CD4-positive, alpha-beta memory T cell (primary cell): ENCODE measurements at regions not wholly inside any gene's neighbourhood (a gene's known extent, or its start where the extent isn't known, plus 50 kb on each side); places are given as distances from the start of the nearest gene placed in this dataset.

ENCODE experiments used
- CTCF ChIA-PET: fragments of 350-600 bp; sonication (Branson Sonifier 250); formaldehyde crosslinking; loops from one replicate; lab custom pipeline; 2021; ENCODE audit warnings: inconsistent platforms; ENCODE audit not compliant: partially characterized antibody; lab: Charles Lee
- POLR2A ChIA-PET: fragments of 350-600 bp; sonication (Branson Sonifier 250); formaldehyde crosslinking; loops from one replicate; lab custom pipeline; 2021; ENCODE audit not compliant: partially characterized antibody; lab: Charles Lee
- DNase-seq, 5 donors: peaks; one replicate each; pipeline versions ENCODE4 v3.0.0 to v3.0.0-alpha.2; 2020 to 2022; ENCODE audit warnings: mixed read lengths in 1 of 5
- H3K27ac ChIP-seq: one replicate; pipeline ENCODE4 v1.7.0; 2013; ENCODE audit warnings: low read depth, low read length
- H3K27me3 ChIP-seq: 2 replicates; pipeline ENCODE4 v1.7.0; 2013; ENCODE audit warnings: mild to moderate bottlenecking, low read length, moderate library complexity; ENCODE audit not compliant: insufficient read depth
- H3K36me3 ChIP-seq: 2 replicates; pipeline ENCODE4 v1.7.0; 2013; ENCODE audit warnings: mild to moderate bottlenecking, low read length, moderate library complexity; ENCODE audit not compliant: insufficient read depth
- H3K4me1 ChIP-seq: 2 replicates; pipeline ENCODE4 v1.7.0; 2013; ENCODE audit warnings: mild to moderate bottlenecking, low read length, moderate library complexity; ENCODE audit not compliant: insufficient read depth
- H3K4me3 ChIP-seq, 2 donors: one replicate each; pipeline ENCODE4 v1.7.0; 2013; ENCODE audit warnings: low read length in 2 of 2, mild to moderate bottlenecking in 1 of 2
- H3K9me3 ChIP-seq, 2 donors: one replicate each; pipeline ENCODE4 v1.7.0; 2013; ENCODE audit warnings: low read length in 2 of 2, control low read depth in 1 of 2; ENCODE audit not compliant: control insufficient read depth in 1 of 2
- H3K27ac Mint-ChIP-seq, 7 donors: one replicate each; pipeline ENCODE4 v1.8.0; 2020 to 2021; ENCODE audit warnings: mixed read lengths in 7 of 7, mild to moderate bottlenecking in 6 of 7, inconsistent platforms in 3 of 7, moderate library complexity in 3 of 7
- H3K27me3 Mint-ChIP-seq, 2 donors: one replicate each; pipeline ENCODE4 v1.8.0; 2020 to 2021; ENCODE audit warnings: mixed read lengths in 2 of 2
- H3K36me3 Mint-ChIP-seq, 2 donors: one replicate each; pipeline ENCODE4 v1.8.0; 2020 to 2021; ENCODE audit warnings: mixed read lengths in 2 of 2, inconsistent platforms in 1 of 2, mild to moderate bottlenecking in 1 of 2
- H3K4me1 Mint-ChIP-seq, 4 donors: one replicate each; pipeline ENCODE4 v1.8.0; 2020 to 2021; ENCODE audit warnings: mixed read lengths in 4 of 4, mild to moderate bottlenecking in 1 of 4
- H3K4me3 Mint-ChIP-seq, 8 donors: one replicate each; pipeline ENCODE4 v1.8.0; 2020 to 2021; ENCODE audit warnings: mixed read lengths in 8 of 8, mild to moderate bottlenecking in 7 of 8, moderate library complexity in 6 of 8, inconsistent platforms in 3 of 8
- H3K9me3 Mint-ChIP-seq, 8 donors: one replicate each; pipeline ENCODE4 v1.8.0; 2020 to 2021; ENCODE audit warnings: mixed read lengths in 8 of 8, mild to moderate bottlenecking in 5 of 8, inconsistent platforms in 3 of 8, moderate library complexity in 1 of 8
- intact Hi-C: fragments of 100-400 bp; cut with micrococcal nuclease; formaldehyde crosslinking; loops from one replicate; pipeline ENCODE4 v1.15.1; 2023

DNA sequence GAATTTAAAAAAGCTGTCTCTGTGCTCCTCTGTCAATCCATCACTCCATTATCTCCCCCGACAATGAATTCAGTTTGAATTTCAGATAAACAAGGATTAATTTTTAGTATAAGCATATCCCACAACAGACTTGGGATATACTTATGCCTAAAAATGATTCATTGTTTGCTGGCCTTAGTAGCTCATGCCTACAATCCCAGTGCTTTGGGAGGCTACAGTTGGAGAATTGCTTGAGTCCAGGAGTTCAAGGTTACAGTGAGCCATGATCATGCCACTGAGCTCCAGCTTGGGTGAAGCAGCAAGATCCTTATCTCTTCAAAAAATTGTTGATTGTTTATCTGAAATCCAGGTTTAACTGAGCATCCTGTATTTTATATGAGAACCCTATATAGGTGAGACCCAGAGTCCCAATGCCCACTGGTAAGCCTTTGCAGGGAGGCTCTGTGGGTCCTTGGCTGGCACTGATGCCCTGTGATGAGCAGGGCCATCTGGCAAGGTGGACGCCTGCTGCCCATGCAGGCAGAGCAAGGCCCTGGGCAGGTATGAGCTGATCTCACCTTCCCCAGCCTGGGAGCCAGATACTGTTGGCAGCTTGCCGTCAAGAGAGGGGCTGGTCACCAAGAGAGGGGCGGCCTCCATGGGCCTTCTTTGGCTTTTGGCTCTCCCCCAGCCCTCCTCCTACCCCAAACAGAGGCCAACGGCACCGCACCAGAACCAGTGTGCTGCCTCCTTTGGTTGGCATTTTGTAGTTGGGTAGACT, 158.7 kb downstream of the SEC14L1 start:
- Histone ChIP-seq H3K27me3 (no peaks in the 10 kb centered on the region), H3K9me3 (no peaks in the 10 kb centered on the region), H3K36me3 (no peaks in the 10 kb centered on the region), H3K4me1 (no peaks in the 10 kb centered on the region), H3K27ac (no peak overlapping the region), H3K4me3 (no peak overlapping the region)
- Mint-ChIP-seq H3K9me3 (no peaks in the 10 kb centered on the region), H3K27me3 (no peaks in the 10 kb centered on the region), H3K4me1 (peaks cover 0 to 2% (median 0%) of the 10 kb centered on the region in 4 donors), H3K27ac (peak overlapping the region in 1 of 7 donors; percentile 41), H3K36me3 (no peaks in the 10 kb centered on the region), H3K4me3 (no peak overlapping the region)
- intact Hi-C loops = no loop called here
- DNase-seq = no peak
- ChIA-PET POLR2A (no interaction called here), CTCF (no interaction called here)

DNA sequence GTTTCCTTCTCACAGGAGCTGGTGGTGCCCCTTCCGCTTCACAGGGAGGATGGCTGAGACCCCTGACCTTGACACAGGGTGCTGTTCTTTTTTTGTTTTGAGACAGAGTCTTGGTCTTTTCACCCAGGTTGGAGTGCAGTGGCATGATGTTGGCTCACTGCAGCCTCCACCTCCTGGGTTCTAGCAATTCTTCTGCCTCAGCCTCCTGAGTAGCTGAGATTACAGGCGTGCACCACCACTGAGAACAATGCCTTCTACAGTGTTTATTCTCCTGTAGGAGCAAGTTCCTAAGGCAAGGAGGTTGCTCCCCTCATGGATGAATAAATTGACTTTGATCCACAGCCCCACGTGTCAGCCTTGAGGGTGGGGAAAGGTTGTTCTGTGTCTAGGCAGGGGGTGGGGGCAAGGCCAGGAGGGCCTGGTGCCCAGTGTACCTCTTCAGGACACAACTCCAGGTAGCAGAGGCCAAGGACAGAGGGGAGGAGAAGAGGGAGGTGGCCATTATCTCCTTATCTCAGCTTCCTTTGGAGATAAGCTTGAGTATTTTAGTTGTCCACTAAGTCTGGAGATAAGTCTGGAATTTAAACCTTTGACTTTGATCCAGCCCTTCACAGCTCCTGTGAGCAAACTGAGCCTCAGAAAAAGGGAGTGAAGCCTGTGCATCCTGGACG, 159.4 kb downstream of the SEC14L1 start:
- Mint-ChIP-seq H3K4me1 (peaks cover 0 to 2% (median 0%) of the 10 kb centered on the region in 4 donors), H3K27ac (no peak overlapping the region), H3K9me3 (no peaks in the 10 kb centered on the region), H3K36me3 (no peaks in the 10 kb centered on the region), H3K27me3 (no peaks in the 10 kb centered on the region), H3K4me3 (no peak overlapping the region)
- no peak overlapping the region for H3K4me3 ChIP-seq
- H3K4me1 ChIP-seq = no peaks in the 10 kb centered on the region
- no peaks in the 10 kb centered on the region for H3K27me3 ChIP-seq
- CTCF ChIA-PET = no interaction called here
- no peak for DNase-seq
- H3K36me3 ChIP-seq = no peaks in the 10 kb centered on the region
- H3K9me3 ChIP-seq = no peaks in the 10 kb centered on the region
- POLR2A ChIA-PET = no interaction called here
- no peak overlapping the region for H3K27ac ChIP-seq
- intact Hi-C loops = no loop called here

DNA sequence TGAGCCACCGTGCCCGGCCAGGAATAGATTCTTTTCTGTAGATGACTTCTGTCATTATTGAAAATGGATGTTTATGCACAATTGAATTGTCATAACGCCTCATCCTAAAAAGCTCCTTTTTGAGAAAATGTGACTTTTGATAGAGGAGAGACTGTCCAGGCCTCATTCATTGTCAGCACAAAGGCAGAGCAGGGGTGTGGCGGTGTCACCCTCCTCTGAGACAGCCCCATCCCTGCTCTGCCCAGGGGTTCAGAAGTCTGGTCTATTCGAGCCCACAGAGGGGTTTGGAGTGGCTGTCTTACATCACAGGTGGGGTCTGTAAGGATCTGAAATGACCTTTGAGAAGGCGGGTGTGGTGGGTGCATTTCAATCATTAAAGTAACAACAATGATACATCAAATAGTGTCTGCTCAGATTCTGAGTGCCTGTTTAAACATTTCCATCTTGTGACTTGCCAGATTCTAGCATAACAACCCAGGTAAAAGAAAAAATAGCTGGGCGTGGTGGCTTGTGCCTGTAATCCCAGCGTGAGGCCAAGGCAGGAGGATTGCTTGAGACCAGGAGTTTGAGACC, 161.0 kb downstream of the SEC14L1 start:
- Mint-ChIP-seq H3K27me3 (no peaks in the 10 kb centered on the region), H3K36me3 (no peaks in the 10 kb centered on the region), H3K4me1 (no peaks in the 10 kb centered on the region), H3K27ac (no peak overlapping the region), H3K9me3 (no peaks in the 10 kb centered on the region), H3K4me3 (no peak overlapping the region)
- Histone ChIP-seq H3K27ac (no peak overlapping the region), H3K27me3 (no peaks in the 10 kb centered on the region), H3K4me3 (no peak overlapping the region), H3K9me3 (no peaks in the 10 kb centered on the region), H3K36me3 (no peaks in the 10 kb centered on the region), H3K4me1 (no peaks in the 10 kb centered on the region)
- ChIA-PET CTCF (no interaction called here), POLR2A (no interaction called here)
- DNase-seq = no peak
- intact Hi-C loops = no loop called here

DNA sequence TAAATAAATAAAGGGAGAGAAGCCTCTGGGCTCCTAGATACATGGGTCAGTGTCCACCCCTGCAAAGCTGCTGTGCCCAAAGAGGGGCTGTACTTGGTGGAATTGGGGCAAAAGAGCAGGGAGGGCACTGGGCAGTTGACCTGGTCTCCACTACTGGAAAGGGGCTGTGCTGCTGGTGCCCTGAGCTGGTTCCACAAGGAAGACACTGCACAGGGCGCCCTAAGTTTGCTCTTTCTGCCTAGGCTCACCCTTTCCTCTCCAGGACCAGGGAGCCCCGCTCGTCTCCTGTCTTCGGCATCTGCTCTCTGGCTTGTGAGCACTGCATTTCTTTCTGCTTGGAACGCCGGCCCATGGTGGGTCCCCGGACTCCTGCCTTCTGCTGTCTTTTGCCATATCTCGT, 161.9 kb downstream of the SEC14L1 start:
- H3K27ac Mint-ChIP-seq = no peak overlapping the region
- intact Hi-C loops = no loop called here
- no peak for DNase-seq
- Histone ChIP-seq H3K4me1 (no peaks in the 10 kb centered on the region), H3K4me3 (no peak overlapping the region), H3K27ac (no peak overlapping the region), H3K27me3 (no peaks in the 10 kb centered on the region), H3K9me3 (no peaks in the 10 kb centered on the region), H3K36me3 (no peaks in the 10 kb centered on the region)
- H3K27me3 Mint-ChIP-seq = no peaks in the 10 kb centered on the region
- ChIA-PET CTCF (no interaction called here), POLR2A (no interaction called here)
- H3K9me3 Mint-ChIP-seq = no peaks in the 10 kb centered on the region
- H3K4me1 Mint-ChIP-seq = no peaks in the 10 kb centered on the region
- H3K36me3 Mint-ChIP-seq = no peaks in the 10 kb centered on the region
- H3K4me3 Mint-ChIP-seq = no peak overlapping the region

DNA sequence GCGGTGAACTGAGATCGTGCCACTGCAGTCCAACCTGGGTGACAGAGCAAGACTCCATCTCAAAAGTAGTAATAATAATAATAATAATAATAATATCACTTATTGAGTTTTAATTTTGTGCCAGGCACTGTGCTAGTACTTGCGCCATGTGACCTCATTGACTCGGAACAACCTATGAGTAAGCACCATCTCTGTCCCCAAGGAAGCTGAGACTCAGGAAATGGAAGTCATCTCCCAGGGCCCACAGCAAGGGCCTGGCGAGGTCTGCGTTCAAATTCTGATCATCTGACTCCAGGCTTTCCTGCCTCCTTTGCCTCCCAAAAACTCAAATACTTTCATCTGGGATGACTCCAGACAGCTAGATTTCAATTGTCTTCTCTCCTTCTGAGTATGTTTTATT, 162.9 kb downstream of the SEC14L1 start:
- Mint-ChIP-seq H3K36me3 (no peaks in the 10 kb centered on the region), H3K4me3 (no peak overlapping the region), H3K9me3 (no peaks in the 10 kb centered on the region), H3K4me1 (no peaks in the 10 kb centered on the region), H3K27me3 (no peaks in the 10 kb centered on the region), H3K27ac (peak overlapping the region in 1 of 7 donors; percentile 4)
- POLR2A ChIA-PET = no interaction called here
- Histone ChIP-seq H3K4me1 (no peaks in the 10 kb centered on the region), H3K4me3 (no peak overlapping the region), H3K27me3 (no peaks in the 10 kb centered on the region), H3K9me3 (no peaks in the 10 kb centered on the region), H3K27ac (no peak overlapping the region), H3K36me3 (no peaks in the 10 kb centered on the region)
- no peak for DNase-seq
- intact Hi-C loops = no loop called here
- CTCF ChIA-PET = no interaction called here

DNA sequence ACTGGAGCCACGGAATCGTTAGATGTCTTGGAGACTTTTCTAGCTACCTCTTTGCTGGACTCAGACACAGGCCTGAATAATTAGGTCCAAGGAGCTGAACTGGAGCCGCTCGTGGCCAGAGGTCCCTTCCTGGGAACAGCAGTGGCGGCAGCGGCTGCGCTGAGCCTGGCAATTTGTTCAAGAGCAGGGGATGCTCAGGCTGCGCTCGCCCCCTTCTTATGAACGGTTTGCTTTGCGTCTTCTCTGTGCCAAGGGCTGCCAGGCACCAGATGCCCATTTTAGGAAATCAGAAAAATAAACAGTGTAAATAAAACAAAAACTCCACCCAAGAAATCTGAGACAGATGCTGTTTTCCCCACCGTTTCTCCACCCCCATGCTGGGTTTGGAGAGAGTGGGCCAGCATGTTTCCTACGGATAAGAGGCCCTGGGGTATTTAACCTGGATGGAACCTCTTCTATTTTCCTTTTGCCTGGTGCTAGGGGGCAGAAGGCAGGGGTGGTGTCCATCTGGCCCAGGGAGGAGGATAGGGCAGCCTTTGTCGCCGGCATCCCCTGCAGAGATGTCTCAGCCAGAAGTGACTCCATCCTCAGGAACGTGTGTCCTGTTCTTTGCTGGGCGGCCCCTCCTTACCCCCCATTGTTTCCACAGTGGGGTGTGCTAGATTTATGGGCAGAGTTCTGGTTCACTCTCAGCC, 163.4 kb downstream of the SEC14L1 start:
- H3K9me3 Mint-ChIP-seq = no peaks in the 10 kb centered on the region
- no peak for DNase-seq
- ChIA-PET POLR2A (no interaction called here), CTCF (no interaction called here)
- H3K27me3 ChIP-seq = no peaks in the 10 kb centered on the region
- H3K4me3 ChIP-seq = no peak overlapping the region
- H3K27ac ChIP-seq = no peak overlapping the region
- H3K36me3 ChIP-seq = no peaks in the 10 kb centered on the region
- H3K4me1 Mint-ChIP-seq = no peaks in the 10 kb centered on the region
- no peaks in the 10 kb centered on the region for H3K27me3 Mint-ChIP-seq
- H3K4me3 Mint-ChIP-seq = no peak overlapping the region
- no peaks in the 10 kb centered on the region for H3K9me3 ChIP-seq
- no peaks in the 10 kb centered on the region for H3K36me3 Mint-ChIP-seq
- intact Hi-C loops = no loop called here
- no peaks in the 10 kb centered on the region for H3K4me1 ChIP-seq
- no peak overlapping the region for H3K27ac Mint-ChIP-seq

DNA sequence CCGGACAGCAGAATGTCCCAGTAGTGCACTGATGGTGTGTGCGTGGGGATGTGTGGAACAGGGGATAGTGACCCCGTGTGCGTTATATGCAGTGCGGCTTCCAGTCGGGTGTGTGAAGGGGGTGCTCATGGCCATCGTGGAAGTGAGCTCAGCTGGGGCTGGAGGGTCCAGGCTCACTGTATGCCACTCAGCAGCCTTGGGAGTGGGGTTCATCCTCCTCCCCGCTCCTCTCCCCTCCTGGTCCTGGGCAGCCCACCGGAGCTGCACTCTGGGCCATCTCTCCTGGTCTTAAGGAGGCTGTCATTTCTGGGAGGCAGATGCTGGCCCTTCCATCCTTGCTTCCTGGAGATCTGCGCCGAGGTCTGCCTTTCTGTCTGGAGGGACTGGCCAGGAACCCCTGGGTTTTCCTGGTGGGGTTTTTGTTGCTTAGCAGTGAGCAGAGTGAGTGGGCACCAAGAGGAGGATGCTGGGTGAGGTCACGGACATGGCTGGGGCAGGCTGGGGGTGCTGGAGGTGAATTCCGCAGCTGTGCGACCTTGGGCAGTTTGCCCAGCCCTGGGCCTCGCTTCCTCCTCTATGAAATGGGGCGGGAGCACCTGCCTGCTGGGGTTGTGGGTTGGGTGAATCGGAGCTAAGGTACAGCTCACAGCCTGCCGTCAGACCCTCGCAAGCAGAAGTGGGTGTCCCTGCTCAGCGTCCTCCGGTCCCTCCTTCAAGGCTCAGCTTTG, 164.1 kb downstream of the SEC14L1 start:
- CTCF ChIA-PET = no interaction called here
- H3K4me3 Mint-ChIP-seq = no peak overlapping the region
- intact Hi-C loops = no loop called here

More for the DNA sequence above, 164.1 kb downstream of the SEC14L1 start:
- Histone ChIP-seq H3K27ac (no peak overlapping the region), H3K36me3 (no peaks in the 10 kb centered on the region), H3K4me1 (no peaks in the 10 kb centered on the region), H3K27me3 (no peaks in the 10 kb centered on the region), H3K4me3 (no peak overlapping the region), H3K9me3 (no peaks in the 10 kb centered on the region)
- no peak for DNase-seq
- H3K9me3 Mint-ChIP-seq = no peaks in the 10 kb centered on the region
- no peak overlapping the region for H3K27ac Mint-ChIP-seq
- no peaks in the 10 kb centered on the region for H3K4me1 Mint-ChIP-seq
- peaks cover 0 to 1% of the 10 kb centered on the region in 2 donors for H3K27me3 Mint-ChIP-seq
- POLR2A ChIA-PET = no interaction called here
- no peaks in the 10 kb centered on the region for H3K36me3 Mint-ChIP-seq
